RWPE1 (cell line): ENCODE measurements at regions not wholly inside any gene's neighbourhood (a gene's known extent, or its start where the extent isn't known, plus 50 kb on each side); places are given as distances from the start of the nearest gene placed in this dataset.

Experiments
- CTCF ChIA-PET: fragments of 350-600 bp; sonication (Branson Sonifier 250); formaldehyde crosslinking; extraction: SDS; loops from one replicate; lab custom pipeline; 2021; lab: Yijun Ruan, JAX
- POLR2A ChIA-PET: fragments of 400-600 bp; formaldehyde crosslinking; extraction: SDS; loops from one replicate; lab custom pipeline; 2020; ENCODE audit warnings: antibody characterized with exemption; ENCODE audit not compliant: low non-redundant PET; lab: Yijun Ruan, JAX
- DNase-seq: peaks from one replicate; pipeline ENCODE4 v3.0.0; 2012; ENCODE audit warnings: low spot score
- H3K27ac ChIP-seq: fragments of 450-650 bp; 2 replicates; pipeline ENCODE4 v1.5.1; 2017
- CTCF ChIP-seq: fragments of 450-650 bp; conservative IDR thresholded peaks from 2 replicates; pipeline ENCODE4 v1.5.1; 2017; ENCODE audit warnings: low read depth, mild to moderate bottlenecking

DNA sequence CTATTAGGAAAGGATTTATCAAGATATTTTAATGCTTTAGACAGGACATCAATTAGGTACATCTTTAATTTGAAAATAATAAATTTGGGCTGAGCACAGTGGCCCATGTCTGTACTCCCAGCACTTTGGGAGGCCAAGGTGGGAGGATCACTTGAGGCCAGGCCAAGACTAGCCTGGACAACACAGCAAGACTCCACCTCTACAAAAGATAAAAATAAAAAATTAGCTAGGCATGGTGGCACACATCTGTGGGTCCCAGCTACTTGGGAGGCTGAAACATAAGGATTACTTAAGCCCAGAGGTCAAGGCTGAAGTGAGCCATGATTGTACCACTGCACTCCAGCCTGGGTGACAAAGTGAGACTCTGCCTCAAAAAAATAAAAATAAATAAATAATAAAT, 59.6 kb upstream of the IRF2 start:
- no peak for DNase-seq
- no peak for TF ChIP-seq CTCF
- no peak overlapping the region for H3K27ac ChIP-seq
- POLR2A ChIA-PET: no interaction called here
- CTCF ChIA-PET: interaction anchor here (0.7 kb wide), 1 partner anchor 1816 kb away, joined by 5 read pairs; no protein-coding TSS in a partner anchor

DNA sequence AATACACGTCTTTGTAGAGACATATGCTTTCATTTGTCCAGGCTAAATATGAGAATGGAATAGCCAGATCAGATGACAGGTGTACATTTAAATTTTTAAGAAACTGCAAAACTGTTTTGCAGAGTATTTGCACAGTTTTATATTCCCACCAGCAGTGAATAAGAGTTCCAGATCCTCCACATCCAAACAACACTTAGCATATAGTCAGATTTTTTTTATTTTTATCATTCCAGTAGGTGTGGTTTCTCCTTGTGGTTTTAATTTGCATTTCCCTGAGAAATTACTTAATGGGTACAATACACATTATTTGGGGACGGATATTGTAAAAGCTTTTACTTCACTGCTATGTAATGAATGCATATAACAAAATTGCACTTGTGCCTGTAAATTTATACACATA, 56.7 kb upstream of the IRF2 start:
- ChIA-PET POLR2A (no interaction called here), CTCF (no interaction called here)
- DNase-seq: no peak
- no peak for TF ChIP-seq CTCF
- H3K27ac ChIP-seq: no peak overlapping the region

GRCh38 chr4:184529283-184529682, 54.9 kb upstream of the IRF2 start:
- no peak for TF ChIP-seq CTCF
- ChIA-PET CTCF (interaction anchor here (0.7 kb wide), 2 partner anchors 39 to 260 kb away, joined by 3 read pairs; no protein-coding TSS in a partner anchor), POLR2A (no interaction called here)
- peak; percentile 54 for DNase-seq
- H3K27ac ChIP-seq: no peak overlapping the region

DNA sequence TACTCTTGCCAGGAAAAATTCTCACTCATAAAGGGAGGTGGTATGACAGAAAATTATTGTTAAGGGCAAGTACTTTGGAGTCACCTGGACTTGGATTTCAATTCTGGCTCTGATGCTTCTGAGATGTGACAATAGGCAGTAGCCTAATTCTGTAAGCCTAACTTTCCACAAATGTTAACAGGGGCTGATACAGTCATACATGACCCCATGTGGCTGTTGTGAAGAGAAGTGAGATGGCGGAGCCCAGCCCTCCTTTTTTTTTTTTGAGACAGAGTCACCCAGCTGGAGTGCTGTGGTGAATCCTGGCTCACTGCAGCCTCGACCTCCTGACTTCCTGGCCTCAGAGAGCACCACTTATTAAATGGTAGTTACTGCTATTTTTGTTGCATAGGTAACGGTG, 54.4 kb upstream of the IRF2 start:
- no peak for TF ChIP-seq CTCF
- H3K27ac ChIP-seq: no peak overlapping the region
- no peak for DNase-seq
- ChIA-PET POLR2A (no interaction called here), CTCF (interaction anchor here (0.7 kb wide), 1 partner anchor 259 kb away, joined by 3 read pairs; no protein-coding TSS in a partner anchor)

DNA sequence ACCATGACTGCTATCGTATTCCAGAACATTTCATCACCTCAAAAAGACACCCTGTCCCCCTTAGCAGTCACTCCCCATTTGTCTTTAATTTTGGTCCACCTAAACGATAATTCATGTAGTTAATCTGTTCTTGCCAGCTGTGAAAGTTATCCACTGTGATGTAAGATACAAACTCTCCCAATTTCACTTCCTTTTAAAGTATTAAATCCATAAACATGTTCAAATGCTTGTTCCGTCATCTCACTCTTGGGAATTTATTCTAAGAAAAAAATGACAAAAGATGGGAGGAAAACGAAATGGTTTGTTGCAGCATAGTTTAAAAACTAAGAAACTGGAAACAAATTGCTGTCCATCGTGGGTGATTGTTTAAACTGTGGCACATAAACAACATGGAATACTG, 53.7 kb upstream of the IRF2 start:
- POLR2A ChIA-PET: no interaction called here
- TF ChIP-seq CTCF: no peak
- DNase-seq: no peak
- H3K27ac ChIP-seq: no peak overlapping the region
- CTCF ChIA-PET: no interaction called here

- ChIA-PET POLR2A (no interaction called here), CTCF (interaction anchor here (1.2 kb wide), 1 partner anchor 133 kb away, joined by 3 read pairs; no protein-coding TSS in a partner anchor)
These were observed 51.9 kb upstream of the IRF2 start for GRCh38 chr4:184526228-184526627.

More at GRCh38 chr4:184526228-184526627, 51.9 kb upstream of the IRF2 start:
- no peak for TF ChIP-seq CTCF
- DNase-seq: no peak
- no peak overlapping the region for H3K27ac ChIP-seq
